ENCODE measurements at regions not wholly inside any gene's neighbourhood (a gene's known extent, or its start where the extent isn't known, plus 50 kb on each side); places are given as distances from the start of the nearest gene placed in this dataset.

- DNase-seq (ENCODE audit: low read depth, low spot score) = no peak
Observed at GRCh38 chr13:91295712-91296410, 51.6 kb upstream of the MIR17HG start.

GRCh38 chr13:91297503-91297902 lies 50.0 kb upstream of the MIR17HG start:
- no peak for DNase-seq (ENCODE audit: low read depth, low spot score)
